ENCODE measurements at regions not wholly inside any gene's neighbourhood (a gene's known extent, or its start where the extent isn't known, plus 50 kb on each side); places are given as distances from the start of the nearest gene placed in this dataset.

- no peak for TF ChIP-seq CTCF (conservative IDR thresholded peaks at IDR 0.05; ENCODE audit: low read depth, low read length)
- TF ChIP-seq RAD21 (IDR thresholded peaks at IDR 0.05; ENCODE audit: low read length): no peak
- no peak for TF ChIP-seq NFE2L2 (IDR thresholded peaks at IDR 0.05; ENCODE audit: low read depth, low read length)
These were observed 72.6 kb downstream of the TENT5C start for GRCh38 chr1:117678246-117678977.

Data from IMR-90 (cell line).